ENCODE measurements at regions not wholly inside any gene's neighbourhood (a gene's known extent, or its start where the extent isn't known, plus 50 kb on each side); places are given as distances from the start of the nearest gene placed in this dataset.

DNA sequence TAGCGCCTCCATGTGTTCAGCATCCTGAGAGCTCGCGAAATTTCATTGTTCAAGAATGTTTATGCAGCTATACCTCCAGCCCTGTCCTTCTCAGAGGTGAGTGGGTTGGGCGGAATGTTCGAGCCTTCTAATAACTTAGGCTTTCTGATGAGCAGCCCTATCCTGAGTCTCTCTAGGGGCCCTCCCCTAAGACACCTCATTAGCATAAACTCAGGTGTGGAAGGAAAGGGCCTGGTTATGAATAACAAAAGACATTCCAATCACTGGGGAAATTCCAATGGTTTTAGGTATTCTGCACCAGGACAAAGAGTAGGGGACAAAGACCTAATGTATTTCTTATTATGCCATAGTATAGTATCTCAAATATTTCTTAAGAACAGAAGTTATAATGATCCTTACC is 138.1 kb upstream of the PDZRN3 start:
- TF ChIP-seq, protein P1, sequence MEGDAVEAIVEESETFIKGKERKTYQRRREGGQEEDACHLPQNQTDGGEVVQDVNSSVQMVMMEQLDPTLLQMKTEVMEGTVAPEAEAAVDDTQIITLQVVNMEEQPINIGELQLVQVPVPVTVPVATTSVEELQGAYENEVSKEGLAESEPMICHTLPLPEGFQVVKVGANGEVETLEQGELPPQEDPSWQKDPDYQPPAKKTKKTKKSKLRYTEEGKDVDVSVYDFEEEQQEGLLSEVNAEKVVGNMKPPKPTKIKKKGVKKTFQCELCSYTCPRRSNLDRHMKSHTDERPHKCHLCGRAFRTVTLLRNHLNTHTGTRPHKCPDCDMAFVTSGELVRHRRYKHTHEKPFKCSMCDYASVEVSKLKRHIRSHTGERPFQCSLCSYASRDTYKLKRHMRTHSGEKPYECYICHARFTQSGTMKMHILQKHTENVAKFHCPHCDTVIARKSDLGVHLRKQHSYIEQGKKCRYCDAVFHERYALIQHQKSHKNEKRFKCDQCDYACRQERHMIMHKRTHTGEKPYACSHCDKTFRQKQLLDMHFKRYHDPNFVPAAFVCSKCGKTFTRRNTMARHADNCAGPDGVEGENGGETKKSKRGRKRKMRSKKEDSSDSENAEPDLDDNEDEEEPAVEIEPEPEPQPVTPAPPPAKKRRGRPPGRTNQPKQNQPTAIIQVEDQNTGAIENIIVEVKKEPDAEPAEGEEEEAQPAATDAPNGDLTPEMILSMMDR (IDR thresholded peaks at IDR 0.05) = no peak
- Histone ChIP-seq H3K4me3 (no peak overlapping the region), H3K36me3 (no peaks in the 10 kb centered on the region), H3K9me3 (no peaks in the 10 kb centered on the region), H3K27me3 (no peaks in the 10 kb centered on the region), H3K4me1 (peaks cover 0 to 9% of the 10 kb centered on the region in 2 donors), H3K27ac (no peak overlapping the region)
- no peak for DNase-seq (ENCODE audit: low spot score)

GRCh38 chr3:73759297-73759711 is 134.6 kb upstream of the PDZRN3 start:
- Histone ChIP-seq H3K36me3 (no peaks in the 10 kb centered on the region), H3K4me3 (no peak overlapping the region), H3K9me3 (no peaks in the 10 kb centered on the region), H3K27ac (no peak overlapping the region), H3K4me1 (no peaks in the 10 kb centered on the region), H3K27me3 (no peaks in the 10 kb centered on the region)
- TF ChIP-seq, protein P1 (IDR thresholded peaks at IDR 0.05) = no peak
- no peak for DNase-seq (ENCODE audit: low spot score)

DNA sequence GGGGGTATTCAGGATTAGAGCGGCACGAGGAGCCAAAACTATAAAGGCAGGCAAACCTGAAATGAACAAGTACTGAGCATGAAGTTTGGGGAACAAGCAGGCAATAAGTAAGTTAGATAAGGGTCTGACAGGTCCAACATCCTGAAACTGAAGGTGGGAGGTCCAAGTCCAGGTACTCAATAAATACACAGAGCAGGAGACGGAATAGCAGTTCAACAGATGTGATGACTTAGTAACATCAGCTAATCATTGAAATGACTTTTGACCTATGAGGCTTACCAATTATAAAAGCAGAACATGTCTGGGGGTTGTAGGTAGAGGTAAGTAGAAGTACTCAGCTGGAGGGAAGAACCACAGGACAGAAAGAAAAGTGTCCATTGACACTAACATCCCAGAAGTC is 132.8 kb upstream of the PDZRN3 start:
- Histone ChIP-seq H3K27me3 (no peaks in the 10 kb centered on the region), H3K4me1 (peaks cover 0 to 2% of the 10 kb centered on the region in 2 donors), H3K4me3 (no peak overlapping the region), H3K36me3 (no peaks in the 10 kb centered on the region), H3K27ac (no peak overlapping the region), H3K9me3 (no peaks in the 10 kb centered on the region)
- TF ChIP-seq, protein P1 (IDR thresholded peaks at IDR 0.05) = no peak
- DNase-seq (ENCODE audit: low spot score) = no peak

- no peak for DNase-seq (ENCODE audit: low spot score)
- H3K9me3 ChIP-seq = no peaks in the 10 kb centered on the region
- TF ChIP-seq, protein P1 (IDR thresholded peaks at IDR 0.05) = no peak
Measured at GRCh38 chr3:73753985-73754384, 129.2 kb upstream of the PDZRN3 start.

GRCh38 chr3:73752338-73752737 is 127.6 kb upstream of the PDZRN3 start:
- no peak for DNase-seq (ENCODE audit: low spot score)
- H3K9me3 ChIP-seq = no peaks in the 10 kb centered on the region
- no peak overlapping the region for H3K4me3 ChIP-seq
- TF ChIP-seq, protein P1 (IDR thresholded peaks at IDR 0.05) = no peak
- no peak overlapping the region for H3K27ac ChIP-seq
- H3K27me3 ChIP-seq = no peaks in the 10 kb centered on the region
- peaks cover 0 to 5% of the 10 kb centered on the region in 2 donors for H3K4me1 ChIP-seq
- no peaks in the 10 kb centered on the region for H3K36me3 ChIP-seq

More at GRCh38 chr3:73753985-73754384, 129.2 kb upstream of the PDZRN3 start:
- Histone ChIP-seq H3K4me1 (peaks cover 0 to 5% of the 10 kb centered on the region in 2 donors), H3K4me3 (no peak overlapping the region), H3K36me3 (no peaks in the 10 kb centered on the region), H3K27me3 (no peaks in the 10 kb centered on the region), H3K27ac (no peak overlapping the region)

DNA sequence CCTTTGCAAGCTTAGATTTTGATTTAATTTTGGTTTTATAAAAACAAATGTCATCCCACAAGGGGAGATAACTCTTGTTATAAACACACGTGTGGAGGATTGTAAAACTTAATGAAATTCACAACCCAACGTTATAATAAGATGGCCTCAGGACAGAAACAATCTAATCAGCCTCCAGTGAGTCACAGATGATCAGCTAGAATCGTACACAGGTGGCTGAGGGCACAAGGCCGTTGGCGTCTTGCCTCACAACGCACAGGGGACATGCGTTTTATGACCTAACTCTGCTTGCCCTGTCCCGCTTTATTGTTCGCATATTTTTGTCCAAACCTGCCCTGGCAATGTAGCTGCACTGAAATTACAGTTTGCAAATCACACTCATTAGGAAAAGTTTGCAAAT is 121.9 kb upstream of the PDZRN3 start:
- Histone ChIP-seq H3K9me3 (no peaks in the 10 kb centered on the region), H3K27ac (no peak overlapping the region), H3K36me3 (no peaks in the 10 kb centered on the region), H3K27me3 (no peaks in the 10 kb centered on the region), H3K4me1 (no peaks in the 10 kb centered on the region), H3K4me3 (no peak overlapping the region)
- TF ChIP-seq, protein P1 (IDR thresholded peaks at IDR 0.05) = no peak
- no peak for DNase-seq (ENCODE audit: low spot score)
